ENCODE measurements at regions not wholly inside any gene's neighbourhood (a gene's known extent, or its start where the extent isn't known, plus 50 kb on each side); places are given as distances from the start of the nearest gene placed in this dataset.

DNA sequence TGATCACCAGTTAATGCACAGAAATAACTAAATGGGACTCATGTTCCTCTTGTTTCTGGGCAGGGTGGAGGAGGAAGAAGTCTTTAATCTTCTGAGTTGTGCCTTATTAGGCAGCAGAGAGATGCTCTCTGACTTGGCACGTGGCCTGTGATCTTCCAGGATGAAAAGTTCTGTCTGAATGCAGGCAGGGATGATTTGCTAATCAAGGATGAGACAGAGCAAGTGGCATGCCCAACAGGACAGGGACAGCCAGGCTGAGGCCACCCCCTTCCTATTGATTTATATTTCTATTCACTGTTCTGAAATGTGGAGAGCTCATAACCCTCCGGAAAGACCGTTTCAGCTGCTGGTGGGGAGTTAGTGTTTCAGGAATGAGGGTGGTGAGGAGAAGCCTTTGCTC is 477.8 kb upstream of the CAMK1G start:
- TF ChIP-seq POLR2A (IDR thresholded peaks at IDR 0.05), result no peak
- TF ChIP-seq, protein P1, sequence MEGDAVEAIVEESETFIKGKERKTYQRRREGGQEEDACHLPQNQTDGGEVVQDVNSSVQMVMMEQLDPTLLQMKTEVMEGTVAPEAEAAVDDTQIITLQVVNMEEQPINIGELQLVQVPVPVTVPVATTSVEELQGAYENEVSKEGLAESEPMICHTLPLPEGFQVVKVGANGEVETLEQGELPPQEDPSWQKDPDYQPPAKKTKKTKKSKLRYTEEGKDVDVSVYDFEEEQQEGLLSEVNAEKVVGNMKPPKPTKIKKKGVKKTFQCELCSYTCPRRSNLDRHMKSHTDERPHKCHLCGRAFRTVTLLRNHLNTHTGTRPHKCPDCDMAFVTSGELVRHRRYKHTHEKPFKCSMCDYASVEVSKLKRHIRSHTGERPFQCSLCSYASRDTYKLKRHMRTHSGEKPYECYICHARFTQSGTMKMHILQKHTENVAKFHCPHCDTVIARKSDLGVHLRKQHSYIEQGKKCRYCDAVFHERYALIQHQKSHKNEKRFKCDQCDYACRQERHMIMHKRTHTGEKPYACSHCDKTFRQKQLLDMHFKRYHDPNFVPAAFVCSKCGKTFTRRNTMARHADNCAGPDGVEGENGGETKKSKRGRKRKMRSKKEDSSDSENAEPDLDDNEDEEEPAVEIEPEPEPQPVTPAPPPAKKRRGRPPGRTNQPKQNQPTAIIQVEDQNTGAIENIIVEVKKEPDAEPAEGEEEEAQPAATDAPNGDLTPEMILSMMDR (IDR thresholded peaks at IDR 0.05), result no peak
- intact Hi-C loops (cut with DNase I; ENCODE audit: low total_unique reads), result no loop called here
- DNase-seq (ENCODE audit: low spot score in 2 of 2), result no peak
- H3K4me3 ChIP-seq (ENCODE audit: low read depth, poor library complexity, severe bottlenecking), result no peak overlapping the region
- WGBS, 2 donors, result 71 to 72% methylated on average over 3 of the region's 3 CpGs

DNA sequence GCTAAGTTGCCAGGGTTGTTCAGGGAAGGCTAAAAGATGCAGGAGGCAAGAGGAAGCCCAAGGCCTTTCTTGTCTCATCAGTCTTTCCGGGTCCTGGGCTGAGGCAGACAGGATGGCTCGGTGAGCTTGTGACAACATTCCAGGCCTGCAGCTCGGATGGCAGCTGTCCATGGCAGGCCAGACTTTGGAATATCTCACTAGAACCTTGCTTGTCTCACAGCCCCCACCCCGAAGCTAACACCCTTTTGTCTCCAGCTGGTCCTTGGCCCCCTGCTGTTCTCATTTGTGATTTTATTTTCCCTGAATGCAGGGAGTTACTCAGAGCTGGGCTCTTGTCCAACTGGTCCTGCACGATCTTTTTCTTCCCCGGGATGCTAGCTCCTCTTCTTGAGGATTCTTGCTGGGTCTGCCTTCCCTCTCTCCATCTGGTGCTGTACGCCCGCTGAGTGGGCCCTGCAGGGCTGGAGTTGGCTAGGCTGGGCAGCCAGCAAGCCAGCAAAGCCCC is 477.2 kb upstream of the CAMK1G start:
- intact Hi-C loops (cut with DNase I; ENCODE audit: low total_unique reads), result no loop called here
- H3K4me3 ChIP-seq (ENCODE audit: low read depth, poor library complexity, severe bottlenecking), result no peak overlapping the region
- no peak for DNase-seq (ENCODE audit: low spot score in 2 of 2)
- TF ChIP-seq, protein P1 (IDR thresholded peaks at IDR 0.05), result no peak
- TF ChIP-seq POLR2A (IDR thresholded peaks at IDR 0.05), result no peak
- WGBS, 2 donors, result 55 to 57% methylated on average over 8 of the region's 8 CpGs

DNA sequence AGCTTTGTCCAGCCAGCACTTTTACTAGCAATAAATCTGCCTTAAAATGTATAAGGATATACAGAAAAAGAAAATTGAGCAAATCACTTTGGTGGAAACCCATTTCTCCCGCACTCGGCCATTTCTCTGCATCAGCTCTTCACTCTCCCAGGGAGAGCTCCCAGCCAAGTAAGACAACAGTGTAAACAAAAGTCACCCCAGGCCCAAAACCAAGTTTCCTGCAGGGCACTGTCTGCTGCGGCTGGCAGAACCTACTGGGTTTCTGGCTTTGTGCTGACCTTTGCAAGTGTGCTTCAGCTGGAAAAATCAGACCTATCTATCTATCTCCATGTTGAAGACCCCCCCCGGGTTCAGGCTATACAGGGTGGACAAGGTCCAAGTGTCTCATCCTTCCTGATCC is 476.7 kb upstream of the CAMK1G start:
- intact Hi-C loops (cut with DNase I; ENCODE audit: low total_unique reads), result no loop called here
- WGBS, 2 donors, result 92 to 96% methylated on average over 4 of the region's 4 CpGs

DNA sequence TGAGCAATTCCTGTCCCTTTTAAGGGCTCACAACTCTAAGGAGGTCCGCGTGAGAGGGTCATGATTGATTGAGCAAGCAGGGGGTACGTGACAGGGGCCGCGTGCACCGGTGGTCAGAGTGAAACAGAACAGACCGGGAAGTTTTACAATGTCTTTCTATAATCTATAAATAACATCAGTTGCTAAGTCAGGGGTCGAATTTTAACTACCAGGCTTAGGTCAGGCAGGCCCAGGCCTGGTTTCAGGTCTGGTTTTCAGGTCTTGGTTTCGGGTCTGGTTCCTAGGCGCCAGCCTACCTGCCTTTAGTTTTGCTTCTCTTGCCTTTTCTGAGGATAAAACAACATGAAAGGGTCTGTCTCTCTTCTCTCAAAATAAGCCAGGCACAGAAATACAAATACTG is 476.0 kb upstream of the CAMK1G start:
- no peak for DNase-seq (ENCODE audit: low spot score in 2 of 2)
- H3K4me3 ChIP-seq (ENCODE audit: low read depth, poor library complexity, severe bottlenecking), result no peak overlapping the region
- TF ChIP-seq, protein P1 (IDR thresholded peaks at IDR 0.05), result no peak
- TF ChIP-seq POLR2A (IDR thresholded peaks at IDR 0.05), result no peak
- intact Hi-C loops (cut with DNase I; ENCODE audit: low total_unique reads), result no loop called here
- 92% methylated on average over 10 of the region's 10 CpGs for whole genome bisulfite sequencing, 2 donors

More for the DNA sequence above, 476.7 kb upstream of the CAMK1G start:
- DNase-seq (ENCODE audit: low spot score in 2 of 2), result no peak
- H3K4me3 ChIP-seq (ENCODE audit: low read depth, poor library complexity, severe bottlenecking), result no peak overlapping the region
- no peak for TF ChIP-seq POLR2A (IDR thresholded peaks at IDR 0.05)
- TF ChIP-seq, protein P1 (IDR thresholded peaks at IDR 0.05), result no peak

DNA sequence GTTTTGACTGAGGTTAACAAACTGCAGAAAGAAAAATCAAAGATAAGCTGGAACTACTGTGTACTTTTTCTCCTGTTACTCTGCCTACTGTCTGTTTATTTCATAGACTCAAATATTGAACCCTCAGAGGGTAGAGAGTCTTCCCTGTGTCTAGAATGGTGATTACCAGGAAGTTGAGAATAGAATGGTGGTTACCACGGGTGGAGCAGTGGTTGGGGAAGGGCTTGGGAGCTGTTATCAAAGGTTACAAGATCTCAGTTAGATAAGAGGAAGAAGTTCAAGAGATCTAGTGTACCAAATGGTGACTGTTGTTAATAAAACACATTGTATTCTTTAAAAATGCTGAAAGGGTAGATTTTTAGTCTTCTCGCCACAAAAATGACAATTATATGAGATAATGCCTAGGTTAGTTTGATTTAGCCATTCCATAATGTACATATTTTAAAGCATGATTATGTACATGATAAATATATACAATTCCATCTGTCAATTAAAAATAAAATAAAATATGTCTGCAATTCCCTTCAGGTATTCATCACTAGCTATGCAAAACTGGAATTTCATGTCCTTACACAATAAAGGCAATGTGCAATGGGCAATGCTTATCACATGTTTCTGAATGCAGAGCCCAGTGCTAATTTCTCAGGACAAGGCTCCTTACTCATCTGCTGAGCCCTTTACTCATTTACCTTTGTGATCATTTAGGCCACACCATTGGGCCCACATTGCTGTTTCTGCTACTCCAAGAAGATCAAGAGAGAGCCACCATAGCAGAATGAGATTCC is 474.3 kb upstream of the CAMK1G start:
- intact Hi-C loops (cut with DNase I; ENCODE audit: low total_unique reads), result no loop called here
- TF ChIP-seq, protein P1 (IDR thresholded peaks at IDR 0.05), result no peak
- TF ChIP-seq POLR2A (IDR thresholded peaks at IDR 0.05), result no peak
- 63 to 81% methylated on average over 2 of the region's 2 CpGs for WGBS, 2 donors
- H3K4me3 ChIP-seq (ENCODE audit: low read depth, poor library complexity, severe bottlenecking), result no peak overlapping the region
- no peak for DNase-seq (ENCODE audit: low spot score in 2 of 2)

Measured in lower leg skin (tissue), 4 donors.